Psoas muscle (tissue), 7 donors: ENCODE measurements at regions not wholly inside any gene's neighbourhood (a gene's known extent, or its start where the extent isn't known, plus 50 kb on each side); places are given as distances from the start of the nearest gene placed in this dataset.

Experiments
- ATAC-seq, 4 donors: fragments of 200-7000 bp; cut with Tn5 transposase; one replicate each; pipeline ENCODE4 v1.9.1; 2020; ENCODE audit warnings: moderate library complexity in 3 of 4, mild to moderate bottlenecking in 2 of 4
- DNase-seq, 2 donors: peaks; one replicate each; pipeline ENCODE4 v3.0.0-alpha.2; 2020
- H3K27ac ChIP-seq: fragments of 200-600 bp; one replicate; pipeline ENCODE4 v1.8.0; 2022
- H3K27me3 ChIP-seq, 3 donors: fragments of 200-600 bp in 1 of 3; one replicate each; pipeline versions ENCODE4 v1.6.1 to v1.8.0; 2013 to 2022; ENCODE audit warnings: low read length in 2 of 3, mild to moderate bottlenecking in 2 of 3, moderate library complexity in 1 of 3; ENCODE audit not compliant: insufficient read depth in 3 of 3
- H3K36me3 ChIP-seq, 2 donors: fragments of 200-600 bp in 1 of 2; one replicate each; pipeline versions ENCODE4 v1.6.1 to v1.8.0; 2013 to 2022; ENCODE audit warnings: low read depth in 1 of 2, mild to moderate bottlenecking in 1 of 2, moderate library complexity in 1 of 2; ENCODE audit not compliant: insufficient read depth in 1 of 2
- H3K4me1 ChIP-seq: fragments of 200-600 bp; one replicate; pipeline ENCODE4 v1.8.0; 2022
- H3K4me3 ChIP-seq: fragments of 200-600 bp; one replicate; pipeline ENCODE4 v1.8.0; 2022; ENCODE audit warnings: mild to moderate bottlenecking
- H3K9me3 ChIP-seq: fragments of 200-600 bp; one replicate; pipeline ENCODE4 v1.8.0; 2022
- WGBS, 3 donors: extraction: QIAGEN DNeasy Blood & Tissue Kit; methylation state at CpG; one replicate each; pipeline versions ENCODE4 v1.1.6 to v1.1.7; 2013; 5-methylcytosine and 5-hydroxymethylcytosine counted together
- intact Hi-C, 2 donors: fragments of 100-400 bp; cut with DNase I; formaldehyde crosslinking; loops; one replicate each; pipeline versions ENCODE4 v1.11.0 to v1.14.2; 2022
- TF ChIP-seq, protein P1 (sequence below): fragments of 200-600 bp; IDR thresholded peaks from one replicate; pipeline ENCODE4 v1.8.0; 2022; ENCODE audit warnings: antibody characterized with exemption
- donor health status: healthy with polysubstance abuse.
- donor health status: DM: no; HTN: no; CAD: no; lungs with moderate emphysema.
- donor health status: Bipolar disorder and iron deficiency.
- donor health status: healthy.
- donor health status: DM: yes; HTN: yes; CAD: no.
- donor health status: DM: no; HTN: no; CAD: no.
- donor health status: DM: yes; HTN: yes; CAD: no.

DNA sequence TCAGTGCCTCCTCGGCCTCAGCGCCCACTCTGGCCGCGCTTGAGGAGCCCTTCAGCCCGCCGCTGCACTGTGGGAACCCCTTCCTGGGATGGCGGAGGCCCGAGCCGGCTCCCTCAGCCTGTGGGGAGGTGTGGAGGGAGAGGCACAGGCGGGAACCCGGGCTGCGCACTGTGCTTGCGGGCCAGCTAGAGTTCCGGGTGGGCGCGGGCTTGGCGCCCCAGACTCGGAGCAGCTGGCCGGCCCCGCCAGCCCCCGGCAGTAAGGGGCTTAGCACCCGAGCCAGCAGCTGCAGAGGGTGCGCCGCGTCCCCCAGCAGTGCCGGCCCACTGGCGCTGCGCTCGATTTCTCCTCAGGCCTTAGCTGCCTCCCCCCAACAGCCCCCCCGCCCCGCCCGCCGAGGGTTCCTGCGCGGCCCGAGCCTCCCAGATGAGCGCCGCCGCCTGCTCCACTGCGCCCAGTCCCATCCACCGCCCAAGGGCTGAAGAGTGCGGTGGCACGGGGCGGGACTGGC lies 1137.0 kb downstream of the PCDH18 start:
- no peak overlapping the region for H3K4me3 ChIP-seq
- no peaks in the 10 kb centered on the region for H3K36me3 ChIP-seq
- 78 to 96% (median 89%) methylated on average over 26 to 44 of the region's 44 CpGs for WGBS, 3 donors
- DNase-seq, result peak in 1 of 2 donors; percentile 11
- H3K27ac ChIP-seq, result no peak overlapping the region
- H3K27me3 ChIP-seq, result no peaks in the 10 kb centered on the region
- ATAC-seq, result no peak
- H3K4me1 ChIP-seq, result no peaks in the 10 kb centered on the region
- TF ChIP-seq, protein P1, sequence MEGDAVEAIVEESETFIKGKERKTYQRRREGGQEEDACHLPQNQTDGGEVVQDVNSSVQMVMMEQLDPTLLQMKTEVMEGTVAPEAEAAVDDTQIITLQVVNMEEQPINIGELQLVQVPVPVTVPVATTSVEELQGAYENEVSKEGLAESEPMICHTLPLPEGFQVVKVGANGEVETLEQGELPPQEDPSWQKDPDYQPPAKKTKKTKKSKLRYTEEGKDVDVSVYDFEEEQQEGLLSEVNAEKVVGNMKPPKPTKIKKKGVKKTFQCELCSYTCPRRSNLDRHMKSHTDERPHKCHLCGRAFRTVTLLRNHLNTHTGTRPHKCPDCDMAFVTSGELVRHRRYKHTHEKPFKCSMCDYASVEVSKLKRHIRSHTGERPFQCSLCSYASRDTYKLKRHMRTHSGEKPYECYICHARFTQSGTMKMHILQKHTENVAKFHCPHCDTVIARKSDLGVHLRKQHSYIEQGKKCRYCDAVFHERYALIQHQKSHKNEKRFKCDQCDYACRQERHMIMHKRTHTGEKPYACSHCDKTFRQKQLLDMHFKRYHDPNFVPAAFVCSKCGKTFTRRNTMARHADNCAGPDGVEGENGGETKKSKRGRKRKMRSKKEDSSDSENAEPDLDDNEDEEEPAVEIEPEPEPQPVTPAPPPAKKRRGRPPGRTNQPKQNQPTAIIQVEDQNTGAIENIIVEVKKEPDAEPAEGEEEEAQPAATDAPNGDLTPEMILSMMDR, result no peak
- intact Hi-C loops, result no loop called here
- H3K9me3 ChIP-seq, result no peaks in the 10 kb centered on the region

DNA sequence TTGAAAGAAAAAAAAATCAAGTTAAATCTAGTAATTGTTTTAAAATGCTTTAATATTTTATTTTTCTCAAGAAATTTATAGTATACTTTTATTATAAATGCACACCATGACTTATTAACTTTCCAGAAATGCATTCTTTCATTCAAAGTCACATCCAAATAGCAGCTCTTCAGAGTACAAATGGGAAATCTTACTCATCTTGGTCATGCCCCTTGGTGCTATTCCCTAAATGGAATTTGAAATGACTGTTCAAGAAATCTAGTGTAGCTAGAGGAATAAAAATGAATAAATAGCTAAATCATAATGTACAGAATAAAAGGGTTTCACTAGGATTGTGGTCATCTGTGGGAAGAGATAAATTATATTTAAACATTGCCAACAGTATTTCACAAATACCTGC lies 1139.7 kb downstream of the PCDH18 start:
- no peak for ATAC-seq
- intact Hi-C loops, result no loop called here
- Histone ChIP-seq H3K27ac (no peak overlapping the region), H3K27me3 (no peaks in the 10 kb centered on the region), H3K9me3 (no peaks in the 10 kb centered on the region), H3K4me3 (no peak overlapping the region), H3K36me3 (no peaks in the 10 kb centered on the region), H3K4me1 (no peaks in the 10 kb centered on the region)
- TF ChIP-seq, protein P1, result no peak
- no peak for DNase-seq

DNA sequence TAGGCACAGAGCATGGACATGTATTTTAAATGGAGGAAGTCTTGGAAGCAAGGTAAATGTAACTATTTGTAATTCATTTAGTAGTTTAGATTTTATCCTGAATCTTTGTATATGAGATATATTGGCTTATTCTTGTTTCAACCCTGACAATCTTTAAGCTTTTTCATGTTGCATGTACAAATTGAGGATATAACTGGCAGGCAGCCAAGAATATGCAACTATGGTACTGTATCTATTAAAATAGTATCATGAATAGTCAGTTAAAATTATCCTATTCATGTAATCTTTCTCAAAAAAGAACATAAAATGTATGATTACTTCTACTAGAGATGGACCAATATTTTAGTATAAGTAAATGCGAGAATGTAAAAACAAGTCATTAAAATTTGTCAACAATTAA lies 1141.5 kb downstream of the PCDH18 start:
- TF ChIP-seq, protein P1, result no peak
- Histone ChIP-seq H3K27me3 (no peaks in the 10 kb centered on the region), H3K9me3 (no peaks in the 10 kb centered on the region), H3K27ac (no peak overlapping the region), H3K4me1 (no peaks in the 10 kb centered on the region), H3K36me3 (no peaks in the 10 kb centered on the region), H3K4me3 (no peak overlapping the region)
- intact Hi-C loops, result no loop called here
- 93 to 96% (median 94%) methylated on average over 1 of the region's 1 CpG for WGBS, 3 donors
- DNase-seq (no peak), ATAC-seq (no peak)

DNA sequence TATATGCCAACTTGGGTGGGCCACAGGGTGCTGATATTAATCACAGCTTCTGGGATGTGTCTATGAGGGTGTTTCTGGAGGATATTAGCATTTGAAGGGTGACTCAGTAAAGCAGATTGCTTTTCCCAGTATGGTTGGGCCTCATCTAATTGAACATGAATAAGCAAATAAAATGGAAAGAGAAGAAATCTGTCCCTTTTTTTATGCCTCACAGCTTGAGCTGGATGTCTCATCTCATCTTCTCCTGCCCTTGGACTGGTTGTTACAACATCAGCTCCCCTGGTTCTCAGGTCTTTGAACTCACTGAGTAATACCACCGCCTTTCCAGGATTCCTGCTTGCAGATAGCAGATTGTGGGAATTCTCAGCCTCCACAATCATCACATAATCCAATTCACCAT lies 1149.2 kb downstream of the PCDH18 start:
- intact Hi-C loops, result no loop called here
- no peak for DNase-seq
- whole genome bisulfite sequencing, 3 donors, result 94 to 98% (median 96%) methylated on average over 1 of the region's 1 CpG

DNA sequence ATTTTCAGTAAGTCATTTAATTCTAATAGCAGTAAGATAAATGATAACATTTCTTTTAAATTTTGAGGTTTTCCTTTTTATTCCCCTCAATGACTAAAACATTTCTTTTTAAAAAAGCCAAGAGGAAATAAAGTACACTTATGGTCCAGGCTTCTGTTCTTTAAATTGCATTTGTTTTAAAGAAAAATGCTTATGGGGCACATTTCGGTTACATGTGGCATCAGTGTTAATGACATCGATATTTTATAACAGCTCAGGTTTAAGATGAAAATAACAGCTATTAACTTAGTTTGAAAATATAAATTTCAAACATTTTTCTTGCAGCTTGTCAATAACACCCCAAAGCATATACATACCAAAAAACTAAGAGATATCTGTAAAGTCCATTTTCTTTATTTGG lies 1161.1 kb downstream of the PCDH18 start:
- H3K4me3 ChIP-seq, result no peak overlapping the region
- H3K36me3 ChIP-seq, result no peaks in the 10 kb centered on the region
- no peak overlapping the region for H3K27ac ChIP-seq
- no peaks in the 10 kb centered on the region for H3K27me3 ChIP-seq
- no peak for DNase-seq
- ATAC-seq, result no peak
- TF ChIP-seq, protein P1, result no peak
- H3K4me1 ChIP-seq, result no peaks in the 10 kb centered on the region
- no peaks in the 10 kb centered on the region for H3K9me3 ChIP-seq
- intact Hi-C loops, result no loop called here
- WGBS, 3 donors, result 91 to 93% (median 91%) methylated on average over 2 of the region's 2 CpGs

More for the DNA sequence above, 1149.2 kb downstream of the PCDH18 start:
- TF ChIP-seq, protein P1, result no peak
- Histone ChIP-seq H3K36me3 (no peaks in the 10 kb centered on the region), H3K4me3 (no peak overlapping the region), H3K27ac (no peak overlapping the region), H3K4me1 (no peaks in the 10 kb centered on the region), H3K9me3 (no peaks in the 10 kb centered on the region), H3K27me3 (no peaks in the 10 kb centered on the region)
- ATAC-seq, result no peak
